Occipital lobe (tissue), 1 donor: ENCODE measurements at regions not wholly inside any gene's neighbourhood (a gene's known extent, or its start where the extent isn't known, plus 50 kb on each side); places are given as distances from the start of the nearest gene placed in this dataset.

ENCODE experiments used
- DNase-seq: peaks from one replicate; lab custom pipeline; 2025; lab: John Stamatoyannopoulos, UW

DNA sequence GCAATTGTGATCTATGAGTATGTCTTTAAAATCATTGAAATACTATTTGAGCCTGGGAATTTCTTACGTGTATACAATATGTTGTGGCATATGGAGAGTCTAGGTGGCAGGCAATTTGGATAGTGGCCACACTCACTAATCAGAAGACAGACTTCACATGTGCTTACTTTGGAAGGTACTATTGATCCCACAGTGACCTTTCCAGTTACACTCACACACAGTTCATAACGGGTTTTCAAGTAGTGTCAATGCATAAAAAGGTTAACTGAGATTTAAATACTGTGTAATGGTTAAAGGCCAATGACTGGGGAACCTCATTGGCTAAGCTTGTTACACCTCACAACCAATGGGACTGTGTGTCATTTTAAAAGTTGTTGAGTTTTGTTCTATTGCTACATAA is 783.2 kb downstream of the RPA4 start:
- DNase-seq: no peak

GRCh38 chrX:97668126-97668525 is 784.4 kb downstream of the RPA4 start:
- DNase-seq: no peak

- DNase-seq: no peak
Measured at GRCh38 chrX:97672138-97672537, 788.4 kb downstream of the RPA4 start.

- no peak for DNase-seq
Measured at GRCh38 chrX:97672608-97673007, 788.9 kb downstream of the RPA4 start.

GRCh38 chrX:97673135-97673534 is 789.4 kb downstream of the RPA4 start:
- DNase-seq: no peak

- no peak for DNase-seq
Measured at GRCh38 chrX:97682991-97683840, 799.5 kb downstream of the RPA4 start.

DNA sequence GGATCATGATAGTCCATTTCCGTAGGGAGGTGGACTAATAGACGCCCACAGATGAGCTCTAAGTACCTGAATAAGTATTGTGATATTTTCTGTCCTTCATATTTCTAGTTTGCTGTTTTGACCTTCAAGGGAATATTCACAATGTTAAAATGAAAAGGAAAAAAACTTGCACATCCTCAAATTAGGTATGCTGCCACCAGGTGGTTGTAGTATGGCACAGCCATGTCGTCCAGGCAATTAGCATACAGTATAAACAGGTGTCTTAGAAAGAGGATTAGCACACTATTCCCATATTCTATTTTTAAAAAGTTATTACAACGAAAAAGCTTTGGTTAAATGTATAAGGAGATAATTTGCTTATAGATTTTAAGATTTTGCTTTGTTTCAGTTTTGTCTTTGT is 802.0 kb downstream of the RPA4 start:
- no peak for DNase-seq

DNA sequence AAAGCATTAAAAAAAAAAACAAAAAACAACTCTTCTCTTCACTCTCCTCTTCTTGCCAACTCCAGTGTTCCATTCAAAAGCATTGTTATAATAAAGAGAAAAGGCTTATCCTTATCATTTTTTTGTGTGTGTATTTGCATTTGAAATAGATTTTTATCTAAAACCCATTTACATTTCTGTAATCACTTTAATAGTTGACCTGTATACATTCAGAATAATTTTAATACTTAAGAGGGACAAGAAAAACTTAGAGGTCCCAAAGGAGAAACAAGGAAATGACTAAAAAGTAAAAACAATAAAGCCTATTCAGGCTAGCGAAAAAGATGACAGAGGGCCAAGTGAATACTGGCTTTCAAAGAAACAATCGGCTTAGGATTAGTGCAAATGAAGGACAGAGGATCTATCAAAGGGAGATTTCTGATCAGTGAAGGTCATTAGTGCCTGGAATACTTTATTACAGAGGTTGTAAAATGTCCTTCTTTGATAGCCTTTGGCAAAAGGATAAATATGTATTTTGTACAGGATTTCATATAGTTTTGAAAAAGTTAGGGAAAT is 808.3 kb downstream of the RPA4 start:
- no peak for DNase-seq

- DNase-seq: no peak
Measured at GRCh38 chrX:97692575-97692974, 808.9 kb downstream of the RPA4 start.

DNA sequence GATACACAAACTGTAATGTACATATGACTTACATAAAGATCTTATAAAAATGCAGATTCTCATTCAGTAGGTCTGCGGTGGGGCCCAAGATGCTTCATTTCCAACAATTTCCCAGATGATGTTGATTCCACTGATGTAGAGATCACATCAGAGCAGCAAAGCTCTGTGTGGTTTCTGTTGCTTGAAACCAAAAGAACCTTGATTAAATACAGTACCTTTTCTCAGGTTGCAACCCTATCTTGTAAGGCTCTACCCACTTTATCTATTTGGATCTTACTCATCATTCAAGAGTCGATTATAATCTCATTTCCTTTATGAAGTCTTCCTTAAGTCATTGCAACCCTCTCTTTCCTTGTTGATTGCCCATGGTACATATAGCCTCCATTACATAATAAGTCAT is 816.8 kb downstream of the RPA4 start:
- no peak for DNase-seq

- no peak for DNase-seq
Measured at GRCh38 chrX:97704474-97704873, 820.8 kb downstream of the RPA4 start.

DNA sequence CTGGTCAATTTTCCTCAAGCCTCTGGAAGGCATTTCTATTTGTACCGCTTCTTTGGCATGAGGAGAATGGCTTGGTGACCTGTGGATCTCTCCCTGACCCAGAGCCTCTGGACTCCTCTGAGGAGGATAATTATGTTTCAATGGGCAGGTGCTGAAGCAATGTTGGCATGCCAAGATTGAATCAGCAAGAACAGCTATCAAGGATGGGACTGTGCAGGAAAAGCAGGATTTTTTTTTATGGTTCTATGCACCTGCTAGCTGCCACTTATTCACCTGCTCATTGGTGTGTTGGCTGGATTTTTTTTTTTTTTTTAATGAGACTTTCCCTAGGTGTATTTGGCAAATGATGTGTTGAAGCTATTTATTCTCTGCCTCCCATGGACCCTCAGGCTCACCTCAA is 821.2 kb downstream of the RPA4 start:
- no peak for DNase-seq

DNA sequence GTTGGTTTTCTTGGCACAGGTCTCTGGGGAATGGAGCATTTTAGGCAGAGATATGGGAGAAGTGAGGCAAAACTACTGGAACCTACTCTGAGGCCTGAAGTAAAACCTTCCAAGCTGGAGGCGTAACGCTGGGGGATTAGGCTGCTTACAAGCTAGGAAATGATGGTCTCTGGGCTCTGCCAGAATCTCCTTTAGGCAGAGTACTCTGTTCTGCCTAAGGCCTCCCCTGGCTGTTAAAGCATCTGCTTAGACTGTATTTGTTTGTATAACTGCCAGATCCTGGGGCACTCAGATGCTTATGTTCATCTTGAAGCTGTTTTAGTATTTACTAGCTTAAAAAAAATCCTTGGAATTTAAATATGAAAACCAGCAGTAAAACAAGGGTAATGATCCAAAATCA is 822.2 kb downstream of the RPA4 start:
- DNase-seq: no peak

DNA sequence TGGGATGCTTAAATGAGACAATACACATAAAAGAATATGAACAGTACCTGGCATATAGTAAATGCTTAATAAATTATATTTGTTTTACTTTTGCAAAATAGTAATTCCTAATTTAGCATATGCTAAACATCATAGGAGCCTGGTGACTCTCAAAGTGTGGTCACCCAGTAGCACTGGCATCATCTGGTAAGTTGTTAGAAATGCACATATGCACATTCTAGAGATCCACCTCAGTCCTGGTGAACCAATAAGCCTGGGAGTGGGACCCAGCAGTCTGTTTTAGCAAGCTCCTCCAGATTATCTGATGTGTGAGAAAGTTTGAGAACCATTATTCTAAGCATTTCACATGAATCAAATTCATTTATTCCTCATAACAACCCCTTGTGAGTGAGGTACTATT is 830.4 kb downstream of the RPA4 start:
- DNase-seq: no peak

- DNase-seq: no peak
Measured at GRCh38 chrX:97728215-97728614, 844.5 kb downstream of the RPA4 start.

GRCh38 chrX:97740044-97740443 is 856.3 kb downstream of the RPA4 start:
- DNase-seq: no peak

DNA sequence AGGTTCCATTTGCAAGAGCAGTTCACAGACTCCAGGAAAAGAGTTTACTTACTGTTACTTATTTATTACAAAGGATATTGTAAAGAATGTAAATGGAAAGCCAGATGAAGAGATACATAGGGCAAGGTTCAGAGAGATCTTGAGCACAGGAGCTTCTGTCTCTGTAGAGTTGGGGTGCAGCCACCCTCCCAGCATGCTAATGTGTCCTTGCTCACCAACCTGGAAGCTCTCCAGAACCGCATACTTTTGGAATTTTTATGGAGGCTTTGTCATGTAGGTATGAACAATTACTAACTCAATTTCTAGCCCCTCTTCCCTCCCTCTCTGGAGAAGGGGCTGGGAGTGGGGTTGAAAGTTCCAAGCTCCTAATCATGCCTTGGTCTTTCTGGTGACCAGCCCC is 857.2 kb downstream of the RPA4 start:
- no peak for DNase-seq

GRCh38 chrX:97743014-97743413 is 859.3 kb downstream of the RPA4 start:
- DNase-seq: no peak

DNA sequence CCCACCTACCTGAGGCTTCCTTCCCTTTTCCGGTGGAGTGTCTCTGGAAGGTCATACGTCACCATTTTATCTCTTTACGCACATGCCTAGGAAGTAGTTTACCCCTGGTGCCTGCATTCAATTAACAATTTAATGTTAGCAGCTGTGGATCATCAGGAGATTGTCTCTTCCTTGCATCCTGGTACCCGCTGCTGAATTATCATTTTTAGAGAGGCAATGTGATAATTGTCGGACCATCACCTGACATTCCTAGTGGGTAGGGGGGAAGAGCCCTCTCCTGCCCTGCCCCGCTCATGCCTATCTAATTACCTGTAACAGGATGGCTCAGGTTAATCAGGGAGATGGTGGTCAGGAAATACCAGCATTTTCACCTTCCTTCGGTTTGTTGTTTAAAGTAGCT is 863.6 kb downstream of the RPA4 start:
- no peak for DNase-seq

- no peak for DNase-seq
Measured at GRCh38 chrX:97751016-97751415, 867.3 kb downstream of the RPA4 start.

GRCh38 chrX:97751735-97752134 is 868.0 kb downstream of the RPA4 start:
- no peak for DNase-seq

GRCh38 chrX:97756879-97757278 is 873.2 kb downstream of the RPA4 start:
- DNase-seq: no peak

GRCh38 chrX:97763391-97763790 is 879.7 kb downstream of the RPA4 start:
- no peak for DNase-seq
